CD1c-positive myeloid dendritic cell (primary cell): ENCODE measurements at regions not wholly inside any gene's neighbourhood (a gene's known extent, or its start where the extent isn't known, plus 50 kb on each side); places are given as distances from the start of the nearest gene placed in this dataset.
"Not testable (repeated sequence)": the region's sequence is repeated elsewhere in the genome, so short reads cannot be mapped to it uniquely, and the experiment has no call there.

Source experiments
- DNase-seq: peaks from one replicate; pipeline ENCODE4 v3.0.0-alpha.2; 2016; ENCODE audit errors: extremely low spot score

- no peak for DNase-seq
Measured at GRCh38 chr6:170198298-170198697, 92.6 kb downstream of the DLL1 start.

- DNase-seq, result no peak
Measured at GRCh38 chr6:170193326-170193821, 97.5 kb downstream of the DLL1 start.

DNA sequence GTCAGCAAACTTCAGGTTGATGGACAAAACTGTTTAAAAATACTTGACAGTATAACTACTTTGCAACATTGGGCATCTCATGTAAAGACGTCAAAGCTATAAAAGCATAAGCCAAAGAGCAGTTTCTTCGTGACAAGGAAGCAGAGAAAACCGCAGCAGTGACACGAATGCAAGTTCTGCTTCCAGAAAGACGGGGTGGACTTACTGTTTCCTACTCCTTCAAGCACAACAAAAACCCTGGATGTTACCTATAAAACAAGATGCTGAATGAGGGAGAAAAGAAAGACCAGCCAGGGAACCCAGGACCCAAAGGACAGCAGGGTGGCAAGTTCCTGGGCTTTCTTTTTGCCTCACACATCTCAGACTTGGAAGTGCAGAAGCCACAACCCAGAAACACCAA is 98.0 kb downstream of the DLL1 start:
- no peak for DNase-seq

GRCh38 chr6:170192101-170192500 is 98.8 kb downstream of the DLL1 start:
- not testable (repeated sequence) for DNase-seq

- no peak for DNase-seq
Measured at GRCh38 chr6:170190046-170190445, 100.8 kb downstream of the DLL1 start.

DNA sequence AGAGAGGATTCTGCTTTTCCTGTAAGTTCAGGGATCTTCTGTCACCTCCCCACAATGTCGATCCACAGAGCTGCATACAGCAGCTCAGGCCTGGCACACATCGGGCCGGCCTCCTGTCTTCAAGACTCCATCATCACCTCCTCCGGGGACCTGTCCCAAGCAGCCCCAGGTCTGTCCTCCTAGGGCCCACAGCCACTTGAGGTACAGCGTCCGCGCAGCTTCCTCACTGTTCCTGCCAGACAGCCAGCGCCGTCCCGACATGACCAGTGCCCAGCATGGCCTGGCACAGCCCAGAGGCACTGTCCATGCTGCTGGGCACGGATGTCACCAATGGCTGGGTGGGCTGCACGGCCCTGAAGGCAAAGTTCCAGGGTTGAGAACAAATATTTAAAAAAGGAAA is 101.6 kb downstream of the DLL1 start:
- DNase-seq, result no peak

DNA sequence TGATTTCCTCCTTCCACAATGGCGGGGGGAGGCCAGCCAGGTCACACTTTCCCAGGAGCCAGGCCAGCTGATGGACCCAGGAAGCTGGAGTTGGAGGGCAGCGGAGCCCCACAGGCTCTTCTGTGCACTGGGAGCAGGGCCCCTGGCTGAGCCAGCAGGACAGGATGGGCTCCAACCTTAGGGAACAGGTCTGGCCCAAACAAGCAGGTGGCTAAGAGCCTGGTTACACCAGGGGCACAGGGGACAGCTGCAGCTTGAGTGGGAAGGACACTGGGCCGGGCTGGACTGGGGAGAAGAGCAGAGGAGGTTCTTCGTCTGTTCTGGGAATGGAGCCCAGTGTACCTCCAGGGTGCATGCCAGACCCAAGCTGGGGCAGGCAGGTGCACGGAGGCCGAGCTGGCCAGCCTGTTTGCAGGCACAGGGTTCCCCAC is 102.3 kb downstream of the DLL1 start:
- DNase-seq, result no peak

- DNase-seq, result no peak
Measured at GRCh38 chr6:170187669-170188566, 103.0 kb downstream of the DLL1 start.

- no peak for DNase-seq
Measured at GRCh38 chr6:170186941-170187668, 103.8 kb downstream of the DLL1 start.

- no peak for DNase-seq
Measured at GRCh38 chr6:170186006-170186935, 104.6 kb downstream of the DLL1 start.

GRCh38 chr6:170185175-170185978 is 105.5 kb downstream of the DLL1 start:
- DNase-seq, result no peak

DNA sequence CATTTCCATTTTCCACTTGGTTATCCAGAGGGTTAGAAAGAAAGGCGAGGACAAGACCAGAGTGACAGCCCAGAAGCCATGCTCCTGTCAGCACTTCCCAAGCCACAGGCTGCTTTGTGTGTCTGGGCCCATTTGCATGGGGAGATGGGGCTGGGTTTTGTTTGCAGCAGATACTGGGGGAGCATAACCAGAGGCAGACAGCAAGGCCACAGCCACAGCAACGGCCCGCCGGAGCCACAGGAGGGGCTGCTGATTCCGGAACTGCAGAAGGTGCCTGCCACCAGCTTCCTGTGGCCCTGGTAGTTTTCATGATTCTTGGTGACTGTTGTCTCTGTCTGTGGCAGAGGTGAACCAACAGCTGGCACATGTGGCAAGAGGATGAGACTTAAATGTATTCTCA is 106.6 kb downstream of the DLL1 start:
- no peak for DNase-seq

DNA sequence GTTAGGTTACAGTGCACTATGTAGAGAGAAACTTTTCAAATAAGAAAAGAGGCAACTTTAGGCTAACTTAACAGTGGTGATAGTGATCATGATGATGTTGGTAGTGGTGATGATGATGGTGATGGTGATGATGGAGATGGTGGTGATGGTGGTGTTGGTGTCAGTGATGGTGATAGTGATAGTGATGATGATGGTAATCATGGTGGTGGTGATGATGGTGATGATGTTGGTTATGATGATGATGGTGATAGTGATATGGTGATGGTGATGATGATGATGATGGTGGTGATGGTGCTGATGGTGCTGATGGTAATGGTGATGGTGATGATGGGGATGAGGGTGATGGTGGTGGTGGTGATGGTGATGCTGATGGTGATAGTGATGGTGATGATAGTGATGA is 107.4 kb downstream of the DLL1 start:
- no peak for DNase-seq

- DNase-seq, result no peak
Measured at GRCh38 chr6:170182781-170183120, 108.1 kb downstream of the DLL1 start.

- no peak for DNase-seq
Measured at GRCh38 chr6:170182093-170182780, 108.6 kb downstream of the DLL1 start.

DNA sequence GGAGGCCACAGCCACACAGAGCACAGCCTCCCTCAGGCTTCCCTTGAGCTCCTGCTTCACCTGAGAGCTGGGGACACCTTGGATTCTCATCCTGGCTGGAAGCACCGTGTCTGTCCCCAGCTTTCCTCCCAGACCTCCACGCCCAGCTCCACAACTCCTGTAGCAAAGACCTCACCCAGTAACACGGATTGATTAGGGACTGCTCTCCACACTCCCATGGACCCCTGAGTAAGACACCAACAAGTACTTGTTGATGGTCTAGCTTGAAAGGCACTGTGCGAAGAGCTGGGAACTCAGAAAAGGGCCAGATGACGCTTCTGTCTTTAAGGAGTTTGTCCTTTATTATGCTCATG is 109.6 kb downstream of the DLL1 start:
- no peak for DNase-seq

GRCh38 chr6:170180671-170181337 is 110.1 kb downstream of the DLL1 start:
- no peak for DNase-seq

DNA sequence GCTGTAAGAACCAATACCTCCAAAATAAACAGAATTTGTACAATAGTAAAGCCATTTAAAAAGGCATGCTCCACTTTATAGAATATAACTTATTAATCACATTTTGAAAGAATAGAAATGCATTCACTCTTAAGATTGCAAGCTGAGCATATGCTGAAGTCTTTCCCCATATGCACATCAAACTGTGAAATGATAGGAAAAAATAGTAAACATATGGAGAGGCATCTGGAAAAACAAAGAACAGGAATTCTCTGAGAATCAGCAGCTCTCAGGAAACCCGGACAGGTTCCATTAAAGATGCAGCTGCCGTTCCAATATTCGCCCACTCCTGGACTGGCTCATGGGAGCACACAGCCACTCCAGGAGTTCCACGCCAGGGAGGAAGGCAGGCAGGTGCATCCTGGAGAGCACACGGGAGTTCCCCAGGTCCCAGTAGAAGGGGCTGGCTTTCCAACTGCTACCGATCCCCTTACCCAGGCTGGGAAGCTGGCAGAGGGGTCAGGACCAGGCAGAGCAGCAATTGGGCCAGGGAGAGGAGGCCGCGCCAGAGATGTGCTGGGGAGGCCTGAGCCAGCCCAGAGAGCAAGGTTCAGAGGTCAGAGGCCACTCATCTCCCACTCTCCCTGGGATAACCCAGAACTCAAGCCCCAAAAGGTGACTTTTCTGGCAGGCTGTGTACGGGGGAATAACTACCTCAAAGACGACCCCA is 111.1 kb downstream of the DLL1 start:
- no peak for DNase-seq
